GM21737 (cell line): ENCODE measurements at regions not wholly inside any gene's neighbourhood (a gene's known extent, or its start where the extent isn't known, plus 50 kb on each side); places are given as distances from the start of the nearest gene placed in this dataset.

Source experiments
- ATAC-seq: cut with Tn5 transposase; IDR thresholded peaks from one replicate; pipeline ENCODE4 v1.9.1; 2021; ENCODE audit warnings: mild to moderate bottlenecking, moderate library complexity; ENCODE audit not compliant: unreplicated experiment

DNA sequence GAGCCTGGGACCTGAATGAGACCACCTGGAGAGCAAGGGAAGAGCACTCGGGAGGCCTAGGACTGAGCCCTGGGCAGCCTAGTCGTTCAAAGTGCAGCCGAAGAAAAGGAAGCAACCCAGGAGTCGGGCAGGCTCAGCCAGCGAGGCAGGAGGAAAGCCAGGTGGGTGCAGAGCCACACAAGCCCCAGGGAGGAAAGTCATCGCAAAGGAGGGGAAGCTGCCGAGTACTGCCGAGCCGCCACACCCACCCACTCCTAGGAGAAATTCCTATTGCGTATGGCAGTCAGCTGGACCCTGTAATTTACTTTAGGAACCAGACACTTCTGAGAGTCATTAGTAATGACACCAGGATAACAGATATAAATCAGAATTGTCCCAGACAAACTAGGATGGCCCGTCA, 187.6 kb downstream of the KATNIP start:
- ATAC-seq = no peak
